ENCODE measurements at regions not wholly inside any gene's neighbourhood (a gene's known extent, or its start where the extent isn't known, plus 50 kb on each side); places are given as distances from the start of the nearest gene placed in this dataset.

- ChIA-PET RAD21 (ENCODE audit: unreplicated experiment) (no interaction called here), SMC1A (ENCODE audit: uncharacterized antibody, unreplicated experiment) (interaction anchor here (0.8 kb wide), 1 partner anchor 8 kb away, joined by 3 read pairs; no protein-coding TSS in a partner anchor), CTCF (interaction anchor here (1.4 kb wide), 1 partner anchor 9 kb away, joined by 3 read pairs; no protein-coding TSS in a partner anchor), POLR2A (no interaction called here)
- TF ChIP-seq PKNOX1 (IDR thresholded peaks at IDR 0.05) = no peak
- TF ChIP-seq KDM1A (IDR thresholded peaks at IDR 0.05; ENCODE audit: borderline replicate concordance) = no peak
- TF ChIP-seq CTCF (IDR thresholded peaks at IDR 0.05 in 2 of 3, conservative IDR thresholded peaks at IDR 0.05 in 1 of 3; ENCODE audit: control insufficient read depth in 2 of 3, extremely low read depth in 1 of 3, insufficient read depth in 1 of 3, low read depth in 3 of 3, low read length in 3 of 3) = no peak
- TF ChIP-seq MXI1 (IDR thresholded peaks at IDR 0.05; ENCODE audit: low read depth, low read length) = no peak
- no peak for TF ChIP-seq TARDBP (IDR thresholded peaks at IDR 0.05; ENCODE audit: borderline replicate concordance)
- no peak for TF ChIP-seq YY1 (IDR thresholded peaks at IDR 0.05; ENCODE audit: low read depth, low read length)
- no peak for TF ChIP-seq BMI1 (IDR thresholded peaks at IDR 0.05; ENCODE audit: borderline replicate concordance)
- no peak for TF ChIP-seq SREBF1 (IDR thresholded peaks at IDR 0.05; ENCODE audit: low read length)
- TF ChIP-seq ZNF217 (IDR thresholded peaks at IDR 0.05) = no peak
- TF ChIP-seq BCLAF1 (IDR thresholded peaks at IDR 0.05) = no peak
- TF ChIP-seq ZNF274 (IDR thresholded peaks at IDR 0.05; ENCODE audit: insufficient read depth, insufficient read length) = no peak
- no peak for TF ChIP-seq RCOR1 (conservative IDR thresholded peaks at IDR 0.05; ENCODE audit: low read depth, low read length)
- no peak for TF ChIP-seq BHLHE40 (IDR thresholded peaks at IDR 0.05; ENCODE audit: borderline replicate concordance in 1 of 2, low read depth in 2 of 2, low read length in 1 of 2)
- TF ChIP-seq USF1 (IDR thresholded peaks at IDR 0.05; ENCODE audit: borderline replicate concordance, extremely low read length, insufficient read depth, low read depth, low read length) = no peak
- no peak for TF ChIP-seq SUZ12 (IDR thresholded peaks at IDR 0.05; ENCODE audit: unreplicated experiment)
- TF ChIP-seq MTA3 (IDR thresholded peaks at IDR 0.05; ENCODE audit: borderline replicate concordance, low read length) = no peak
- no peak for TF ChIP-seq FOS (IDR thresholded peaks at IDR 0.05; ENCODE audit: borderline replicate concordance, extremely low read depth, insufficient read length)
- no peak for TF ChIP-seq HCFC1 (IDR thresholded peaks at IDR 0.05; ENCODE audit: low read length)
- H3K4me2 ChIP-seq (ENCODE audit: control insufficient read depth, insufficient read depth) = no peak overlapping the region
- FAIRE-seq (no peak), DNase-seq (ENCODE audit: low read depth, low spot score) (no peak), ATAC-seq (no peak)
- no TSS peak for BruUV-seq (replicated peaks)
- H3K4me3 ChIP-seq = no peak overlapping the region
- H3K4me1 ChIP-seq (ENCODE audit: control insufficient read depth, insufficient read depth, low read length) = no peaks in the 10 kb centered on the region
- H4K20me1 ChIP-seq (ENCODE audit: control insufficient read depth, insufficient read depth) = no peaks in the 10 kb centered on the region
- in situ Hi-C loops (cut with MboI) = no loop called here
- no peaks in the 10 kb centered on the region for H3K9me3 ChIP-seq (replicated peaks; ENCODE audit: control insufficient read depth, insufficient read depth, low read length)
- no peak overlapping the region for H2AFZ ChIP-seq (ENCODE audit: control insufficient read depth, low read depth, low read length)
- no peaks in the 10 kb centered on the region for H3K79me2 ChIP-seq (ENCODE audit: control insufficient read depth, insufficient read depth, low read length)
- WGBS (ENCODE audit: insufficient coverage, insufficient replicate concordance, low lambda C conversion rate, missing lambda C conversion rate) = 15% methylated on average over 1 of the region's 1 CpG
- intact Hi-C loops (cut with micrococcal nuclease; ENCODE audit: unreplicated experiment) = no loop called here
- no peak overlapping the region for H3K9ac ChIP-seq (ENCODE audit: control insufficient read depth, insufficient read depth, low read length)
- no peaks in the 10 kb centered on the region for H3K27me3 ChIP-seq (replicated peaks in 1 of 2; ENCODE audit: control insufficient read depth in 2 of 2, insufficient read depth in 2 of 2, low read length in 1 of 2)
- no peak overlapping the region for H3K27ac ChIP-seq (ENCODE audit: control insufficient read depth, insufficient read depth)
- H3K36me3 ChIP-seq (ENCODE audit: control insufficient read depth in 2 of 2, insufficient read depth in 2 of 2, low read length in 1 of 2) = no peaks in the 10 kb centered on the region
These were observed 1662.9 kb downstream of the SUCLG1 start for GRCh38 chr2:82796132-82796531.
